Pons (tissue), 1 donor: ENCODE measurements at regions not wholly inside any gene's neighbourhood (a gene's known extent, or its start where the extent isn't known, plus 50 kb on each side); places are given as distances from the start of the nearest gene placed in this dataset.

Source experiments
- DNase-seq: peaks from one replicate; pipeline ENCODE4 v3.0.0-alpha.2; 2016; ENCODE audit warnings: low spot score

DNA sequence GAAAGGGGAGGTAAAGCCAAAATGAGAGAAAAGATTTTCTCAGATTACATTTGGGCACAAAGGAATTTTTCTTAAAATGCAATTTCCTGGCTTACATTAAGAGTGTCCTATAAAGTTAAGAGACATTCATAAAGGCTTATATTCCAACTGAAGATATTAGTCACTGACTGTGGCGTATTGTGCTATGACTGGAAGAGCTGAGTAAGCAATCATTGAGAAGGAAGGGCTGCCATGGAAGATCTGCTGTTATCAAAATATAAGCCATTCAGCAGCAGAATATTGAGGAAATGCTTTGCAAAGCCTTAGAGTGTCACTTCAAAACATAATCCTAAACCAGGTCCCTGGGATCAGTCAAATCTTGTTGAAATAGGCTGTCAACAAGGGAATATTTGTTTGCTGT lies 593.9 kb downstream of the TUSC7 start:
- DNase-seq: no peak

DNA sequence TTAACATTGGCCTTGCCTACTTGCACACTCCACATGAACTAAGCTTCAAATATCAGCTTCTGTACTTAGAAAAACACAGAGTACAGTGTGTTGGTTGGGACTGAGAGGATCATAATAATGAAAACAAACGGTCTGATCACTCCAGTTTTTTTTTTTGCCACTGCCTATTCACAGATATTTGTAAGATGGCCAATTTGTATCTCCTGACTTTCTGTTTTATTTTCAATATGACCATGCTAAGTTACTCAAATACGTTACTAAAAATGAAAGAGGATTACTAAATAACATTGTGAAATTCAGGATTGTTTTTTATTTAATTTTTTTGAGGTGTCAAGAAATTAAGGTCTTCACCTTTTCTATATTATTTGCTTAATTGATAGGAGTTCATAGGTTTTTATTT lies 595.1 kb downstream of the TUSC7 start:
- no peak for DNase-seq

DNA sequence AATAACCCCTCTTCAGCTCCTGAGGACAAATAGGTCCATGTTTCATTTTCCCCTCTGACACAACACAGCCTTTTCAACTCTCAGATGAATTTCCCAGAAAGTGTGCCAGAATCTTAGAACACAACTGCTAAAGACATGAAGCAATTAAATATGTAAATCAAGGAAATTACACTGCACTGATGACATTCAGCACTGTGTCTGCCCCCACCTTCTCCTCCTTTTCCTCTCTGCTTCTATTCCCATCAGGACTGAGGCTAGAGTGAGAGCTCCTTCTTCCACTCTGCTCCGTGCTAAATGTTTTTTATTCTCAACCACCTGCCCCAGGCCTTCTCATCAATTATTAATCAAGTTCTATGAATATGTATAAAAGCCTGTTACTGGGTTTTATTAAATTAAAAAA lies 596.1 kb downstream of the TUSC7 start:
- no peak for DNase-seq

DNA sequence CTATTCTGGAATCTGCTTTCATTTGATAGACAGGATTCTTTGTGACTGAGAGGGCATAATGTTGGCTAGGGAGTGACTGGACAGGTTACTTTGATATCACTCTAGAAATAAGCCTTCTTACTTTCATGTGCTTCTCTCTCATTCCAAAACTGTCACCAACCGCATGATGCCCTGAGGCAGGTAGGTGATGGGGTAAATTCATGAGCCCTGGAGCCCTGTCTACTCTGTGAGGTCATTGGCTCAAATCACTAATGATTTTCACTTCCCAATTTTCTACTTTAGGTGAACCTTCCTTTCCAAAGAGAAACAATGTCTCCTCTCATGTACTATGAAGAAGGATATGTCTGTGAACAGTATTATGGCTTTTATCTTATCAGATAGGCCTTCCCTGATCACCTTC lies 596.7 kb downstream of the TUSC7 start:
- DNase-seq: no peak

DNA sequence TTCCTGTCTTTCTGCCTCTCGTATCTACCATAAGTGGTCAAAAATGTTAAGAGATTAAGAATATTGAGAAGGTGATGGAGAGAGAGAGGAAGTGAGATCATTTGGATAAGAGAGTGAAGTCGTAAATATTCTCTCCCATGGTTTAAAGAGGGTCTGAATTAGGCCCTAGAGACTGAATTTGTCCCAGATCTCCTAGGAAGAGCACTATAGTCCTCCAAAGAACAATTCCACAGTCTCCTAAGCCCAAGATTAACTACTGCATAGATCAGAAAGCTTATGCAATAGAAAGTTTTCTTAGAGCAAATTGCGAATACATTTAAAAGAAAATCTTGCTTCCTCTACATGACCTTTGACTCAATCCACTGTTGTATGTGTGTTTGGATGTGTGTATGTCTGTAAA lies 598.8 kb downstream of the TUSC7 start:
- DNase-seq: no peak

DNA sequence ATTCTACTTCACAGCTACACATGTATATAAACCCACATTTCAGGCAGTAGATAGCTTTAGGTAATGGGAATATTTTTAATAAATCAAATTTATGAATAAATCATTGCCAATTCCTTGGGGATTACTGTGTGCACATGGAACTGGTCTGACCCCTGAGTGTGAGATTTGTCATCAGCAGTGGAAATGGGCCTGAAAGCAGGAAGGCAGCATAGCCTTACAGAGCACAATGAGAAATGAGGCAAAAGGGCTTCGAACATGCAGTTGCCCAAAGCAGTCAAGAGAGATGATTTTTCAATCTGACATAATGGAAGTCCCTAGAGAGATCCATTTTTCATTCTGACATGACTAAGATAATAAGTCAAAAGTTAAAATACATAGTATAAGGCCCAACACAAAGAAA lies 599.2 kb downstream of the TUSC7 start:
- no peak for DNase-seq

DNA sequence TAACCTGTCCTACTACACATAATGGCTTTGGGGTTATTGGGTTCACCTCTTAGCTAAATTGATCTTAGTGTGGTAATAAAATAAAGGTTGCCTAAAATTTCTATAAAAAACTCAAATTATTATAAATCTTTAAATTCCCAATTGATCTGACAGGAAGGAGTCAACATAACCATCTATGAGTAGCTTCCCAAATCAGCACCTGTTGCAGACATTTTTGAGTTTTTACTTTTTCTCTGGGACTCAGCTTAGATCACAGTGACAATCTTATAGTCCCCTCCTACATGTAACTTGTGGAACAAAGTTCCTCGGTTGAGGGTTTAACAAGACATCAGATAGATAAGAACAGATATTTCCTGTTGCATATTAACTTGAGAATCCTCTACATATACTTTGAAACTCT lies 601.0 kb downstream of the TUSC7 start:
- DNase-seq: no peak

DNA sequence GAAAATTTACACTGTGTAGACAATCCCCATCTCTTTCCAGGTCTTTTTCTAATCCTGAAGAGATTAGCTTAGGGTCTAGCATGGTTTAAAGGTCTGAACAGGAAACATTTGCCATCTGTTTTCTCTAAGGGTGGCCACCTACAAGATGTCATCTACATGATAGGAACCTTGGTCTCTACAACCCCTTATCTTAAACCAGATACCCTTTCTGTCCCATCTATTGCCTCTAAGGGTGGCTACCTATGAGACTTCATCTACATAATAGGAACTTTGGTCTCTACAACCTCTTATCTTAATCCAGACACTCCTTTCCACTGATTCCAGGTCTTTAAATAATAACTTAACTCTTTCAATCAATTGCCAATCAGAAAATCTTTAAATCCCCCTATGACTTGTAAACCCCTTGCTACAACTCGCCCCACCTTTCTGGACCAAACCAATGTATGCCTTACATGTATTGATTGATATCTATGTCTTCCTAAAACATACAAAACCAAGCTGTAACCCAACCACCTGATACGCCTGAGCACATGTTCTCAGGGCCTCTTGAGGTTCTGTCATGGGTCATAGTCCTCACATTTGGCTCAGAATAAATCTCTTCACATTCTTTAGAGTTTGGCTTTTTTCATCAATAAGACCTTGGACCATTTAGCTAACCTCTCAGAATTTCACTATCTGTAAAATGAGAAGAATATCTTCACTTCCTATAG lies 605.0 kb downstream of the TUSC7 start:
- DNase-seq: no peak

DNA sequence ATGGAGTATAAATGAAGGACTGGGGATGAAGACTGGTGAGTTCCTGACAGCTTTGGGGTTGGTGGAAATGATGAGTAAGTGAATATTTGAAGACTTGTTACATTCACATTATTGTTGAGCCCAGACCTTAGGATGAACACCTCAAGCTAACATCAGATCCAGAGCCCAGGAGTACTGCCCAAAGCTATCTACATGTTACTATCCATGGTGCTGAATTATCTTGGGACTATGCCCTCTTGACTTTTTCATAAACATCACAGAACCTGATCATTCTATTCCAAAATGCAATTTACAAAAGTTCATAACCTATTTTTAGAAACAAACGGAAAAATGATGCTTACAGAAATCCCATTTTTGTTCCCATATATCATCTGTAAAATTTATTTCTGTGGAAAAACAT lies 613.3 kb downstream of the TUSC7 start:
- DNase-seq: no peak

DNA sequence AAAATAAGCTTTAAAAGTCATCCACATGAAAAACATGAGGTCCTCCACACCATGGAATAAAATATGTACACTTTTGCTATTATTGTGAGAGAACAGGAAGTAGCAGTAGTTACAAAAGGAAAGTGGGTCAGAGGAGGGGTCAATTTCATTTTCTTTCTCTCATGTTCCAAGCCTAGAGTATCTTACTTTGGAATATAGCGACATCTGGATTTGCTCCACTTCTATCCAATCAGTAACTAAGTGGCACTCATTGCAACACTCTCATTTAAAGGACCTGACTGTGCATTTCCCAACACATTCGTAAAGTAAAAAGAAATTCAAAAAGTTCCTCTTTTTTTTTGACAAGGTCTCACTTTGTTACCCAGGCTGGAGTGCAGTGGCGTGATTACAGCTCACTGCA lies 637.3 kb downstream of the TUSC7 start:
- no peak for DNase-seq

DNA sequence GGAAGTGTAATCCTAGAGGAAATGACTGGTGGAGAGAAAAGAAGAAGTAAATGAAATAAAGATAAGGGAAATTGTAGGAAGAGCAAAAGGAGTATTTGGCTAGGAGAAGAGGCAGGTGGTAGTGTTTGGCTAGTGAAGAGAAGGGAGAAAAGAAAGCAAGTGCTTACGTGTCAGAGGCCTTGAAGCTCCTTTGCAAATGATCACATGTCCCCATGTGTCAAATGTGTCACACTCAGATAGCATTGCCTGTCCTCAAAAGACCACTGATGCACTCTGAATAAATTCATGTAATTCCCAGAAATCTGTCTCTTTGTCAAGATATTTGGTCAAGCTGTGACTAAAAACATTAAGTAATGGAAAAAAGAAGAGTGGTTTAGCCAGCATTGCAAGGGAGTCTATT lies 639.3 kb downstream of the TUSC7 start:
- DNase-seq: no peak

DNA sequence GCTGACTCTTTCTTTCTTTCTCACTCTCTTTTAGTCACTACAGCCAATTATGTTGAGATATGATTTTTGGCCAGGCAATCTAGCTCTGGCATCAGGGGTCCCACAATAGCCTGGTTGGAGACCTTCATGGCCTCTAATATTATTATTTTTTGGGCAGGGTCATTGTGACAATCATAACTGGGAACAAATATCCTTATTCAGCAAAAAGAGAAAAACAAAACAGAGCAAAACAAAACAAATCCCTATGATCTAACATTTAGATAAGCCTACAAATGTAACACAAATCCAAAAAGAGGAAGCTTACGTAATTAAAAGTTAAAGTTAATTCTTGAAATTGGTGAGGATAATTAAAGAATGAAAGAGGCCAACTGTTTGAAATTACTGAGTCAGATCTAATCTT lies 640.0 kb downstream of the TUSC7 start:
- no peak for DNase-seq

DNA sequence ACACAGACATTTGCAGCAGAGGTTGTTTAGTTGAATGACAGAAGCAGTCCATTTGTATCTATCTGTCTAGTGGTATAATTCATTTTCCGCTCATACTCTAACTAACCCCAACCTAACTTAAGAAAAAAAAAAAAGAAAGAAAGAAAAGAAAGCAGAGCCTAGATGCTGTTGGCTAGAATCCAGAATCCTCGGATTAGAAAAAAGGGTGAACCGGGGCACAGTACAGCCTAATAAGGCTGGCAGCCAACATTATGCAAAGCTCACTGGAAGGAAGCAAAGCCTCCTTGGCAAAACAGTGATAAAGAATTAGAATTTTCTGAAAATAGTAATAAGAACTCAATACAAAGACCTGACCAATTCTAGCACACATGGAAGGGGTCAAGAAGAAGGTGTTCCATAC lies 640.8 kb downstream of the TUSC7 start:
- no peak for DNase-seq

DNA sequence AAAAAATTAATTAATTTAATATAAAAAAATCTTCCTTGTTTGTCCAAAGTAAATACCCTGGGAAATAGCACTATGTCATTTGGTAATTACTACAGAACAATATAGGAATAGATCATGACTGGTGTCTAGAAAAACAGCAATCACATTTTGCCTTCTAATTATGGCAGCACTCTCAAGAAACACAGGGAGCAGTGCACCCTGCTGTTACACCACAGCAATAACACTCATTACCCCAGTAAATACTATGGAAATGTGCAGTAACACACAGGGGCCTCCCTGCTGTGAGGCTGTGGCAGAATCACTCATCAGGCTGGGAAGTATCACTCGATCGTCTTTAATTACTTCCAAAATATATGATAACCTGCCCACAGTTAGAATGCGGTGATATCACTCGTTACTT lies 646.0 kb downstream of the TUSC7 start:
- DNase-seq: peak; percentile 53

DNA sequence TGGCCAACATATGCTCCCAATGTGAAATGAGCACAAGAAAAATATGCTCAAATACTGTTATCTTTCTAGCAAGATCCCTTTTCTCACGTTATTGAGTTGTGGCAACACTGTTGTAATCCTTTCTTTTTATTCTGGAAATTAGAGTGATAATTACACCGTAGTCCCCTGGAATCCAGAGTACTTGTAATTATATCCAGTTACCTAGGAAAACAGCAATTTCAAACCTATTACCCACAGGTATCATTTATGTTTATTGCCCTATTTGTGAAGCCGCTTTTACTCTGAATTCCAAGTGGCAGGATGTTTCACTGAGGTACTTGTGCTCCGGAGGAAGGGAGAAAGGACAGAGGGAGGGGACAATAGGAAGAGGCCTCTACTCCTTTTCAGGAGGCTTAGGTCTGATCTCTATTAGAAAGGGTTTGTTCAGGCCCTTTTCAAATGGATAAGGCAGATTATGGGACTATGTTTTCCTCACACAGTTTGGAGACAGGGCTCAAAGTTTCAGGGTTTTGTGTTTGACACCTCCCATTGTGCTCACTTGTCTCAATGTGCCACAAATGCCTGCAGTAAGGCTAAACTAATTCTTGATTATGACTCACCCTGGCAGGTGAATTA lies 646.6 kb downstream of the TUSC7 start:
- DNase-seq: no peak

DNA sequence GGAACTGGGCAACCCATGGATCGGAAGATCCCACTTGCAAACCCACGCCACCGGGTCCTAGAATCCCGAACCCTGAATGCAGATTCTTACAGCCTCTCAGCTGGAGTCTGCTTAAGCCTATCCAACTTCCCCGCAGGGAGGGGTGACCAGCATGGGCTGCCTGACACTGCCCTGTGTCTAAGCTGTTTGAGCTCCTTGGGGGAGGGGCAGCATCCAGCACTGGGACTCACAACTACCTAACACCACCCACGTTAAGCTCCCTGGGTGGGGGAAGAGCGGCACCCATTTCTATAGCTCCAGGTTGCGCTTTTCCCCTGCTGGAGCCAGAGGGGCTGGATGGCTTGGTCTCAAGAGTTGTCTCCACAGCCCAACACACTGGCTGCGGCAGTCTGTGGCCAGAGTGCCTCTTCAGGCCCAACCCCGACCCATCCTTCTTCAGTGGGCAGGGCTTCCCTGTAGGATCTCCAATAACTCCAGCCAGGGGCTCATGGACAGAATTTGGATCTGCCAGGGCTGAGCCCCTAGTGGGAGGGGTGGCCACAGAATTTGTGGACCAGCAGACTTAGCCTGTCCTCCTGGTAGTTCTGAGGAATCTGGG lies 649.2 kb downstream of the TUSC7 start:
- DNase-seq: no peak

DNA sequence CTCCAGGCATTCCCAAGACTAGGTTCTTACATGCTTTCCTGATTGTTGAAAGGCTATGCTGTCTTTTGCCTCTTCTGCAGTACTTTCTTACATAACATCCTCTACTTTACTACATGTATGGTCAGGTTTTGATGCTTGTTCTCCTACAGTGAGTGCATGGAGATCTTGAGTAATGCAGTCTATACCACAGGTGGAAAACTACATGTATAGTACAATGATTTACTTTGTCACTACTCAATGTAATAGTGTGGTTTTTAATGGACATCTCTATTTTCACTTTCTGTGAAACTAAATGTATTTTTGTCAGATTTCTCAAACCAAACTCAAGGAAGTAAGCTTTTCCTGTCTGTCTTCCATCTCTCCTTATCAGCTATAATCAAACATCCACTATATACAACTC lies 657.0 kb downstream of the TUSC7 start:
- no peak for DNase-seq

DNA sequence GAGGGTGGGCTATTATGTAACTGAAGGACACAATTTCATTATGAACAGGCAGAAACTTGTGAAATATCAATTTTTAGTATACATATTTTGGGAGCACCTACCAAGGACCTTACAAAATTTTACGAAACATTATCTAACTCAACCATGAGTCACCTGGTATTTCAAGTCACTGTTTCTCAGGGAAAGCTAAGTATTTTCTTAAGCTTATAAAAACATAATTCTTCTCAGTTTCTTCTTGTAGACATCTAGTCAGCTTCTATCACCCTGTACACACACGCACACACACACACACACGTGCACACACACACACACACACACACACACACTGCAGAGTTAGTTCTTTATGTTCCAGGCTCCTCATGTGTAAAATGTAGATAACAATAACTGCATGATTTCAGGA lies 658.3 kb downstream of the TUSC7 start:
- DNase-seq: no peak

DNA sequence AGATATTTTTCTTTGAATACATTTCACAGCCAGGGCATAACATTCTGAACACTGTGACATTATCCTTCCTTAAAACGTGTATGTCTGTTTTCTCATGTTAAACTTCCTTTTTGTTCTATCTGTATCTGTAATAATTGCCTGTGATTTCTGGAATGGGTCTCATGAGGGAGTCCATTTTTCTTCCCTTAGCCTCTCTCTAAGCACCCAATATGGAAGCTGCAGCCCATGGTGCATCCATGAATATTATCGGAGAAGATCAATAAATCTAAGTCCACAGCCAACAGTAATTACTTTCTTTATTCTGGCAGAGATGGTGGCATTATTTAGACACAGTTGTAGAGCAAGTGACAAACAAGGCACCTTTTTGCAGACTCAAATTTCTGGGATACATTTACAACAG lies 671.1 kb downstream of the TUSC7 start:
- DNase-seq: no peak

DNA sequence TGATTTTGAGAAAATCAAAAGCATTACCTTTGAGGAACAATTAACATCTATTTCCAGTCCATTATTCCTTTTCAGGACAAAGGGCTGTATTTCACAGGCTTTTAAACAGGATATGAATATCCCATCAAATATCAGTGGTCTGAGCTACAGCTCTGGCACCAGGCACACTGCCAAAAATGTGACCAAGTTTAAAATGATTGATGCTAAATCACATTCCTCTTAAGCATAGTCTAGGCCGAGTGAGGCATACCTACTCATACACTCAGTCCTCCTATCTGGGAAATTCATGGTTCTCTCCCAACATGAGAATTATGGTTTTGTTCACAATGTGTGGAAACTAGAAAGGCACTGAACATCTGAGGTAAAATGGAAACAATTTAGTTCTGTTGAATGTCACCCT lies 683.5 kb downstream of the TUSC7 start:
- DNase-seq: no peak

DNA sequence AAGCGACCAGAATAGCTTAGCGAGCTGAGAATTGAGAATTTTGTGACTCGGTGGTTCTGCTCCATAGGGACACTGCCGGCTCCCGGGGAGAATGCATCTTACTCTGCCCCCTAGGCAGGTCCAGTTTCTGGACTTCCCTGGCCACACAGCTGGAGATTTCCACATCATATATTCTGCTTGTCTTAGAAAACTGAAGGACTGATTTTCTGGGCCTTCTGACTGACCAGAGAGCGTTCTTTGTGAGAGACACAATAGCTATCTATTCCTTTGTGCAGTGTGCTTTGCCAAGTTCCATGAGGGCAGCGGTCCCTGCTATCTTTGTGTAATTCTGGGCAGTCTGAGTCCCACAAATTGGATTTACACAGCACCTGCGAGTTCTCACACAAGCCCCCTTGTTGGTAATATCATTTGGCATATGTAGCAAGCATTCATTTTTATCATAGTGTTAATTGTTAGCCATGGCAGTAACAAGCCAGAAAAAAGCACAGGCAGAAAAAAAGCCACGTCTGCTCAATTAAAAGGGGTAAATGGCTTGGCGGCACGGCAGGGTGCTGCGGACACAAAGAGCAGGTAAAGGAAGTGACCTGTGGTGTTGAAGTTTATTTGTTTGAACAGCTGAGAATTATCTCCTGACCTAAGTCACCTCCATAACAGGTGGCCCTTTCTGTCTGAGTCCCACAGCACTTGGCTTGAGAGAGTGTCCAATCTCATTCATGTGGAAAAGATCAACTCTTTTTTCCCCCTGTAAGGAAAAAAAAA lies 688.7 kb downstream of the TUSC7 start:
- DNase-seq: peak; percentile 98

DNA sequence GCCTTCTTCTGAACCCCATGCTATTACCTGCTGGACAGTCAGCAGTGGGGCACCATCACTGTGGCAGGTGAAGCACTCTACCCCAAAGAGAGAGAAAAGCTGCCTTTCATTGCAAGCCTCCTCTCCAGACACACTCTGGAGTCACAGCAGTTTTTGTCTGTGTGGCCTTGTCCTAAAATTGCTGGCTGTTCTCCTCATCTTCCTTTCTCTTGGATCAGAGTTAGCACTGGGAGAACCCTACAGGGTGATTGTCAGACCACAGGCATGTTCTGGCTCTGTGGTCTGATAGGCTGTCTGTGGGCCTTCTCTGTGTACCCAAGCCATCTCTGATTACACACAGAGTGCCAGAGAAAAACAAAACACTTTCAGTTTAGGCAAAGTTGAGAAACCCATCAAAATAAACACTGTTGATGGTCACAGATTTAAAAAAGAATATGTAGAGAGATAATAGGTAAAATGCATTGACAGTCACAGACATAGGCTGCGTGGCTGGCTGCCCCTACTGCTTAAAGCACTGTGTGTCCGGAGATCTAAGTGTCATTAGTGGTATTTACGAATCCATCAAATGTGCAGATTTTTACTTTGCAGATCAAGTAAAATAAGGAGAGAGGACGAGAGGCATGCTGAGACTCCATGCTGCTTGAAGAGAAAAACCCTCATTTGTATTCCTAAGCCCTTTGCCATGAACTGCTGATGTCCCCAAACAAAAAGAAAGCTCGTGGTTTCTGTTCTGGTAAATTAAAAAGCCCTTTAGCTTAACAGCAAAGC lies 689.9 kb downstream of the TUSC7 start:
- DNase-seq: peak; percentile 76
